GM12878 (cell line): ENCODE measurements at regions not wholly inside any gene's neighbourhood (a gene's known extent, or its start where the extent isn't known, plus 50 kb on each side); places are given as distances from the start of the nearest gene placed in this dataset.

Experiments used
- ATAC-seq: fragments of 200-7000 bp; cut with Tn5 transposase; 3 replicates; pipeline ENCODE4 v1.9.1; 2020; ENCODE audit warnings: mild to moderate bottlenecking, moderate library complexity
- BruUV-seq: library from RNA; stranded (reverse); fragments of 400-500 nt; replicated peaks from 2 replicates; lab custom pipeline; 2021; lab: Mats Ljungman, UMichigan
- CTCF ChIA-PET: fragments of 300-600 bp; sonication (Branson Sonifier 250); formaldehyde crosslinking; extraction: SDS; loops from one replicate; lab custom pipeline; 2021; ENCODE audit warnings: inconsistent platforms; lab: Yijun Ruan, JAX
- POLR2A ChIA-PET: fragments of 350-600 bp; formaldehyde crosslinking; extraction: SDS; loops from one replicate; lab custom pipeline; 2021; ENCODE audit warnings: inconsistent platforms; lab: Charles Lee
- RAD21 ChIA-PET: fragments of 300-600 bp; sonication (Branson Sonifier 250); formaldehyde crosslinking; loops from one replicate; lab custom pipeline; 2023; ENCODE audit warnings: antibody characterized with exemption; ENCODE audit not compliant: unreplicated experiment; lab: Charles Lee
- SMC1A ChIA-PET: fragments of 300-600 bp; sonication (Branson Sonifier 250); formaldehyde crosslinking; loops from one replicate; lab custom pipeline; 2023; ENCODE audit not compliant: unreplicated experiment, uncharacterized antibody; lab: Charles Lee
- DNase-seq: peaks from one replicate; pipeline ENCODE4 v3.0.0-alpha.2; 2011; ENCODE audit warnings: low read depth, low spot score
- FAIRE-seq: peaks from 3 replicates; lab custom pipeline; 2011; peaks lifted over from hg19 to GRCh38; lab: Jason Lieb, UNC
- H2AFZ ChIP-seq: 2 replicates; pipeline ENCODE4 v1.6.0; 2011; ENCODE audit warnings: low read depth, low read length, control low read depth; ENCODE audit not compliant: control insufficient read depth
- H3K27ac ChIP-seq: 2 replicates; pipeline ENCODE4 v1.5.1; 2011; ENCODE audit warnings: control low read depth; ENCODE audit not compliant: control insufficient read depth, insufficient read depth
- H3K27me3 ChIP-seq, 2 experiments: replicated peaks in 1 of 2; 2 replicates each; pipeline versions ENCODE4 v1.6.0 to v1.6.1; 2011; ENCODE audit warnings: low read length in 1 of 2; ENCODE audit not compliant: control insufficient read depth in 2 of 2, insufficient read depth in 2 of 2
- H3K36me3 ChIP-seq, 2 experiments: 2 replicates each; pipeline ENCODE4 v1.5.1; 2011; ENCODE audit warnings: low read length in 1 of 2; ENCODE audit not compliant: control insufficient read depth in 2 of 2, insufficient read depth in 2 of 2
- H3K4me1 ChIP-seq: 2 replicates; pipeline ENCODE4 v1.6.1; 2011; ENCODE audit warnings: mild to moderate bottlenecking, low read length, moderate library complexity, mixed read lengths; ENCODE audit not compliant: control insufficient read depth, insufficient read depth
- H3K4me2 ChIP-seq: 2 replicates; pipeline ENCODE4 v1.6.0; 2011; ENCODE audit warnings: control low read depth; ENCODE audit not compliant: control insufficient read depth, insufficient read depth
- H3K4me3 ChIP-seq: fragments of 200-600 bp; sonication (generic); 2 replicates; pipeline ENCODE4 v1.5.1; 2016
- H3K79me2 ChIP-seq: 2 replicates; pipeline ENCODE4 v1.6.0; 2011; ENCODE audit warnings: low read length; ENCODE audit not compliant: control insufficient read depth, insufficient read depth
- H3K9ac ChIP-seq: 2 replicates; pipeline ENCODE4 v1.8.0; 2011; ENCODE audit warnings: low read length, control low read depth, mixed read lengths; ENCODE audit not compliant: control insufficient read depth, insufficient read depth
- H3K9me3 ChIP-seq: replicated peaks from 3 replicates; pipeline ENCODE4 v1.5.1; 2011; ENCODE audit warnings: mild to moderate bottlenecking, low read length; ENCODE audit not compliant: control insufficient read depth, insufficient read depth
- H4K20me1 ChIP-seq: 2 replicates; pipeline ENCODE4 v1.6.0; 2011; ENCODE audit not compliant: control insufficient read depth, insufficient read depth
- BCL11A ChIP-seq: IDR thresholded peaks from 2 replicates; pipeline ENCODE4 v1.6.1; 2011; ENCODE audit warnings: low read depth, low read length
- EGR1 ChIP-seq, 2 experiments: IDR thresholded peaks; 1 replicate in 1 of 2; 2 replicates in 1 of 2; pipeline ENCODE4 v1.6.1; 2011 to 2012; ENCODE audit warnings: low read depth in 2 of 2, low read length in 2 of 2, borderline replicate concordance in 1 of 2, mild to moderate bottlenecking in 1 of 2, moderate library complexity in 1 of 2
- EZH2 ChIP-seq: IDR thresholded peaks from 2 replicates; pipeline ENCODE4 v1.6.1; 2012; ENCODE audit warnings: low read depth, mild to moderate bottlenecking, control low read depth, inconsistent platforms, low read length, borderline replicate concordance; ENCODE audit not compliant: control insufficient read depth
- FOS ChIP-seq: IDR thresholded peaks from 3 replicates; pipeline ENCODE4 v1.6.1; 2011; ENCODE audit warnings: borderline replicate concordance; ENCODE audit not compliant: insufficient read length; ENCODE audit errors: extremely low read depth
- HDAC2 ChIP-seq: fragments of 200-600 bp; sonication (generic); IDR thresholded peaks from 2 replicates; pipeline ENCODE4 v1.6.1; 2017
- IKZF2 ChIP-seq, 2 experiments: fragments of 450-650 bp; IDR thresholded peaks; 2 replicates each; pipeline ENCODE4 v1.6.1; 2017; ENCODE audit warnings: mild to moderate bottlenecking in 2 of 2, moderate library complexity in 2 of 2
- LARP7 ChIP-seq: fragments of 450-650 bp; IDR thresholded peaks from 2 replicates; pipeline ENCODE4 v1.6.1; 2017; ENCODE audit warnings: mild to moderate bottlenecking
- MTA2 ChIP-seq: fragments of 450-650 bp; IDR thresholded peaks from 2 replicates; pipeline ENCODE4 v1.6.1; 2016; ENCODE audit warnings: low read depth, mild to moderate bottlenecking, moderate library complexity
- NR2C2 ChIP-seq: IDR thresholded peaks from 2 replicates; pipeline ENCODE4 v1.6.1; 2011; ENCODE audit warnings: borderline replicate concordance, low read depth; ENCODE audit not compliant: control insufficient read depth, insufficient read length
- NR2F1 ChIP-seq: fragments of 450-650 bp; conservative IDR thresholded peaks from 2 replicates; pipeline ENCODE4 v1.6.1; 2017; ENCODE audit warnings: mild to moderate bottlenecking
- RFX5 ChIP-seq: IDR thresholded peaks from 2 replicates; pipeline ENCODE4 v1.6.1; 2011; ENCODE audit warnings: low read depth, low read length, improper control_type of control experiment
- SIN3A ChIP-seq: IDR thresholded peaks from 2 replicates; pipeline ENCODE4 v1.6.1; 2012; ENCODE audit warnings: low read depth, low read length, improper control_type of control experiment
- SREBF1 ChIP-seq: IDR thresholded peaks from 2 replicates; pipeline ENCODE4 v1.6.1; 2012; ENCODE audit warnings: mild to moderate bottlenecking, low read length
- SUZ12 ChIP-seq: fragments of 200-600 bp; sonication (generic); IDR thresholded peaks from one replicate; pipeline ENCODE4 v1.6.1; 2018; ENCODE audit warnings: antibody characterized with exemption, mild to moderate bottlenecking; ENCODE audit not compliant: unreplicated experiment
- TAF1 ChIP-seq: IDR thresholded peaks from 2 replicates; pipeline ENCODE4 v1.6.1; 2011; ENCODE audit warnings: mild to moderate bottlenecking, low read depth, low read length, borderline replicate concordance
- WGBS: methylation state at CpG from one replicate; pipeline ENCODE4 v1.1.6; 2016; ENCODE audit warnings: low lambda C conversion rate; ENCODE audit not compliant: insufficient replicate concordance, insufficient coverage; ENCODE audit errors: missing lambda C conversion rate; 5-methylcytosine and 5-hydroxymethylcytosine counted together
- in situ Hi-C: fragments of 300-500 bp; cut with MboI; formaldehyde crosslinking; loops from 9 replicates; pipeline ENCODE4 v1.14.3; 2018; ENCODE audit warnings: mixed read lengths
- intact Hi-C: fragments of 100-400 bp; cut with micrococcal nuclease; formaldehyde crosslinking; loops from one replicate; pipeline ENCODE4 v1.14.2; 2022; ENCODE audit not compliant: unreplicated experiment
- TF ChIP-seq, protein P1 (sequence below): fragments of 450-650 bp; IDR thresholded peaks from 2 replicates; pipeline ENCODE4 v1.6.1; 2017; ENCODE audit warnings: mild to moderate bottlenecking, moderate library complexity
- TF ChIP-seq, protein P2 (sequence below): fragments of 450-650 bp; conservative IDR thresholded peaks from 2 replicates; pipeline ENCODE4 v1.6.1; 2017; ENCODE audit warnings: mild to moderate bottlenecking, moderate library complexity
- TF ChIP-seq, protein P3 (sequence below): fragments of 150-350 bp; IDR thresholded peaks from 2 replicates; pipeline ENCODE4 v1.6.1; 2016; ENCODE audit warnings: low read depth, low read length

DNA sequence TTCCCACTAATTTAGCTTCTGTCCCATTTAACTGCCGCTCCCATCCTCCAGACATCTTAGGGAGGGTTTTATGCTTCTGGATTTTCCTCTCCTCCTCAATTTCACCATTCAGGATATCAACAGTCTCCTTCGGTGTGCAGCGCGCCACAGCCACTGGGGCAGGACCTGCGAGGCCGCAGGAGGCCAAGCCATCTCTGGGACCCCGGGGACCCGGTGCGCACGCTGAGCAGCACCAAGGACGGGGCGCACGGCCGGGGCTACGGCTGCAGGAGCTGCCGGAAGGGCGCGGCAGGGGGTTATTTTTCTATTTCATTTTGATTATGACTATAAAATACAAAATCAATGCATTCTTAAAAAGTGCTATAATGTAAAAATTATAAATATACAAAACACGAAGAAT, 1238.4 kb upstream of the NCAM2 start:
- Histone ChIP-seq H3K4me2 (no peak overlapping the region), H3K79me2 (no peaks in the 10 kb centered on the region), H3K27ac (no peak overlapping the region), H3K27me3 (no peaks in the 10 kb centered on the region), H3K9me3 (no peaks in the 10 kb centered on the region), H3K36me3 (no peaks in the 10 kb centered on the region), H3K9ac (no peak overlapping the region), H2AFZ (no peak overlapping the region), H3K4me1 (no peaks in the 10 kb centered on the region), H4K20me1 (no peaks in the 10 kb centered on the region), H3K4me3 (no peak overlapping the region)
- ChIA-PET CTCF (no interaction called here), SMC1A (no interaction called here), RAD21 (no interaction called here), POLR2A (no interaction called here)
- FAIRE-seq (no peak), DNase-seq (no peak), ATAC-seq (no peak)
- no TSS peak for BruUV-seq
- intact Hi-C loops (no loop called here), in situ Hi-C loops (no loop called here)
- 46% methylated on average over 19 of the region's 19 CpGs for WGBS
- TF ChIP-seq, protein P1, sequence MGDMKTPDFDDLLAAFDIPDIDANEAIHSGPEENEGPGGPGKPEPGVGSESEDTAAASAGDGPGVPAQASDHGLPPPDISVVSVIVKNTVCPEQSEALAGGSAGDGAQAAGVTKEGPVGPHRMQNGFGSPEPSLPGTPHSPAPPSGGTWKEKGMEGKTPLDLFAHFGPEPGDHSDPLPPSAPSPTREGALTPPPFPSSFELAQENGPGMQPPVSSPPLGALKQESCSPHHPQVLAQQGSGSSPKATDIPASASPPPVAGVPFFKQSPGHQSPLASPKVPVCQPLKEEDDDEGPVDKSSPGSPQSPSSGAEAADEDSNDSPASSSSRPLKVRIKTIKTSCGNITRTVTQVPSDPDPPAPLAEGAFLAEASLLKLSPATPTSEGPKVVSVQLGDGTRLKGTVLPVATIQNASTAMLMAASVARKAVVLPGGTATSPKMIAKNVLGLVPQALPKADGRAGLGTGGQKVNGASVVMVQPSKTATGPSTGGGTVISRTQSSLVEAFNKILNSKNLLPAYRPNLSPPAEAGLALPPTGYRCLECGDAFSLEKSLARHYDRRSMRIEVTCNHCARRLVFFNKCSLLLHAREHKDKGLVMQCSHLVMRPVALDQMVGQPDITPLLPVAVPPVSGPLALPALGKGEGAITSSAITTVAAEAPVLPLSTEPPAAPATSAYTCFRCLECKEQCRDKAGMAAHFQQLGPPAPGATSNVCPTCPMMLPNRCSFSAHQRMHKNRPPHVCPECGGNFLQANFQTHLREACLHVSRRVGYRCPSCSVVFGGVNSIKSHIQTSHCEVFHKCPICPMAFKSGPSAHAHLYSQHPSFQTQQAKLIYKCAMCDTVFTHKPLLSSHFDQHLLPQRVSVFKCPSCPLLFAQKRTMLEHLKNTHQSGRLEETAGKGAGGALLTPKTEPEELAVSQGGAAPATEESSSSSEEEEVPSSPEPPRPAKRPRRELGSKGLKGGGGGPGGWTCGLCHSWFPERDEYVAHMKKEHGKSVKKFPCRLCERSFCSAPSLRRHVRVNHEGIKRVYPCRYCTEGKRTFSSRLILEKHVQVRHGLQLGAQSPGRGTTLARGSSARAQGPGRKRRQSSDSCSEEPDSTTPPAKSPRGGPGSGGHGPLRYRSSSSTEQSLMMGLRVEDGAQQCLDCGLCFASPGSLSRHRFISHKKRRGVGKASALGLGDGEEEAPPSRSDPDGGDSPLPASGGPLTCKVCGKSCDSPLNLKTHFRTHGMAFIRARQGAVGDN = no peak
- no peak for TF ChIP-seq IKZF2 (IDR thresholded peaks at IDR 0.05)
- TF ChIP-seq HDAC2 = no peak
- TF ChIP-seq SUZ12 = no peak
- TF ChIP-seq TAF1 = no peak
- no peak for TF ChIP-seq EZH2
- no peak for TF ChIP-seq EGR1 (IDR thresholded peaks at IDR 0.05; ENCODE audit: borderline replicate concordance in 1 of 2, low read depth in 2 of 2, low read length in 2 of 2)
- no peak for TF ChIP-seq FOS
- TF ChIP-seq BCL11A = no peak
- TF ChIP-seq RFX5 = no peak
- no peak for TF ChIP-seq MTA2
- no peak for TF ChIP-seq SIN3A
- TF ChIP-seq, protein P2, sequence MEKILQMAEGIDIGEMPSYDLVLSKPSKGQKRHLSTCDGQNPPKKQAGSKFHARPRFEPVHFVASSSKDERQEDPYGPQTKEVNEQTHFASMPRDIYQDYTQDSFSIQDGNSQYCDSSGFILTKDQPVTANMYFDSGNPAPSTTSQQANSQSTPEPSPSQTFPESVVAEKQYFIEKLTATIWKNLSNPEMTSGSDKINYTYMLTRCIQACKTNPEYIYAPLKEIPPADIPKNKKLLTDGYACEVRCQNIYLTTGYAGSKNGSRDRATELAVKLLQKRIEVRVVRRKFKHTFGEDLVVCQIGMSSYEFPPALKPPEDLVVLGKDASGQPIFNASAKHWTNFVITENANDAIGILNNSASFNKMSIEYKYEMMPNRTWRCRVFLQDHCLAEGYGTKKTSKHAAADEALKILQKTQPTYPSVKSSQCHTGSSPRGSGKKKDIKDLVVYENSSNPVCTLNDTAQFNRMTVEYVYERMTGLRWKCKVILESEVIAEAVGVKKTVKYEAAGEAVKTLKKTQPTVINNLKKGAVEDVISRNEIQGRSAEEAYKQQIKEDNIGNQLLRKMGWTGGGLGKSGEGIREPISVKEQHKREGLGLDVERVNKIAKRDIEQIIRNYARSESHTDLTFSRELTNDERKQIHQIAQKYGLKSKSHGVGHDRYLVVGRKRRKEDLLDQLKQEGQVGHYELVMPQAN = no peak
- TF ChIP-seq SREBF1 = no peak
- TF ChIP-seq, protein P3, sequence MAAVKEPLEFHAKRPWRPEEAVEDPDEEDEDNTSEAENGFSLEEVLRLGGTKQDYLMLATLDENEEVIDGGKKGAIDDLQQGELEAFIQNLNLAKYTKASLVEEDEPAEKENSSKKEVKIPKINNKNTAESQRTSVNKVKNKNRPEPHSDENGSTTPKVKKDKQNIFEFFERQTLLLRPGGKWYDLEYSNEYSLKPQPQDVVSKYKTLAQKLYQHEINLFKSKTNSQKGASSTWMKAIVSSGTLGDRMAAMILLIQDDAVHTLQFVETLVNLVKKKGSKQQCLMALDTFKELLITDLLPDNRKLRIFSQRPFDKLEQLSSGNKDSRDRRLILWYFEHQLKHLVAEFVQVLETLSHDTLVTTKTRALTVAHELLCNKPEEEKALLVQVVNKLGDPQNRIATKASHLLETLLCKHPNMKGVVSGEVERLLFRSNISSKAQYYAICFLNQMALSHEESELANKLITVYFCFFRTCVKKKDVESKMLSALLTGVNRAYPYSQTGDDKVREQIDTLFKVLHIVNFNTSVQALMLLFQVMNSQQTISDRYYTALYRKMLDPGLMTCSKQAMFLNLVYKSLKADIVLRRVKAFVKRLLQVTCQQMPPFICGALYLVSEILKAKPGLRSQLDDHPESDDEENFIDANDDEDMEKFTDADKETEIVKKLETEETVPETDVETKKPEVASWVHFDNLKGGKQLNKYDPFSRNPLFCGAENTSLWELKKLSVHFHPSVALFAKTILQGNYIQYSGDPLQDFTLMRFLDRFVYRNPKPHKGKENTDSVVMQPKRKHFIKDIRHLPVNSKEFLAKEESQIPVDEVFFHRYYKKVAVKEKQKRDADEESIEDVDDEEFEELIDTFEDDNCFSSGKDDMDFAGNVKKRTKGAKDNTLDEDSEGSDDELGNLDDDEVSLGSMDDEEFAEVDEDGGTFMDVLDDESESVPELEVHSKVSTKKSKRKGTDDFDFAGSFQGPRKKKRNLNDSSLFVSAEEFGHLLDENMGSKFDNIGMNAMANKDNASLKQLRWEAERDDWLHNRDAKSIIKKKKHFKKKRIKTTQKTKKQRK = no peak
- TF ChIP-seq NR2C2 = no peak
- no peak for TF ChIP-seq NR2F1
- no peak for TF ChIP-seq LARP7
